Common myeloid progenitor, CD34-positive (primary cell): ENCODE measurements at regions not wholly inside any gene's neighbourhood (a gene's known extent, or its start where the extent isn't known, plus 50 kb on each side); places are given as distances from the start of the nearest gene placed in this dataset.

Experiments
- CTCF ChIA-PET: fragments of 350-600 bp; sonication (Branson Sonifier 250); formaldehyde crosslinking; loops from one replicate; lab custom pipeline; 2021; ENCODE audit warnings: antibody characterized with exemption; lab: Charles Lee
- POLR2A ChIA-PET: fragments of 350-600 bp; sonication (Branson Sonifier 250); formaldehyde crosslinking; loops from one replicate; lab custom pipeline; 2021; ENCODE audit warnings: antibody characterized with exemption; lab: Charles Lee
- DNase-seq, 3 donors: peaks; one replicate each; pipeline versions ENCODE4 v3.0.0 to v3.0.0-alpha.2; 2013
- H3K27ac ChIP-seq, 2 experiments: 1 replicate in 1 of 2; 2 replicates in 1 of 2; pipeline ENCODE4 v1.7.0; 2013; ENCODE audit warnings: inconsistent platforms in 2 of 2, low read length in 2 of 2, mild to moderate bottlenecking in 2 of 2, low read depth in 1 of 2, moderate library complexity in 1 of 2; ENCODE audit not compliant: severe bottlenecking in 2 of 2, insufficient read depth in 1 of 2, poor library complexity in 1 of 2
- H3K27me3 ChIP-seq, 5 experiments: replicated peaks in 2 of 5; 1 replicate in 3 of 5; 2 replicates in 2 of 5; pipeline versions ENCODE4 v1.6.1 to v1.7.0; 2013; ENCODE audit warnings: low read length in 4 of 5, mild to moderate bottlenecking in 2 of 5, moderate library complexity in 2 of 5, inconsistent platforms in 1 of 5; ENCODE audit not compliant: insufficient read depth in 5 of 5, control insufficient read depth in 4 of 5
- H3K36me3 ChIP-seq, 4 experiments: 1 replicate in 2 of 4; 2 replicates in 2 of 4; pipeline versions ENCODE4 v1.6.1 to v1.7.0; 2013; ENCODE audit warnings: low read length in 3 of 4, control low read depth in 1 of 4, mild to moderate bottlenecking in 1 of 4; ENCODE audit not compliant: control insufficient read depth in 4 of 4, insufficient read depth in 4 of 4
- H3K4me1 ChIP-seq, 4 experiments: 1 replicate in 3 of 4; 2 replicates in 1 of 4; pipeline versions ENCODE4 v1.6.1 to v1.7.1; 2013; ENCODE audit warnings: low read length in 3 of 4, mild to moderate bottlenecking in 3 of 4, control low read depth in 1 of 4, inconsistent platforms in 1 of 4, moderate library complexity in 1 of 4; ENCODE audit not compliant: control insufficient read depth in 4 of 4, insufficient read depth in 4 of 4; ENCODE audit errors: control extremely low read depth in 1 of 4
- H3K4me3 ChIP-seq, 7 experiments: 1 replicate in 4 of 7; 2 replicates in 3 of 7; pipeline versions ENCODE4 v1.5.1 to v1.7.0; 2013; ENCODE audit warnings: mild to moderate bottlenecking in 7 of 7, low read length in 6 of 7, moderate library complexity in 6 of 7, inconsistent platforms in 2 of 7, low read depth in 2 of 7, control low read depth in 1 of 7; ENCODE audit not compliant: insufficient read depth in 4 of 7, control insufficient read depth in 1 of 7; ENCODE audit errors: extremely low read depth in 1 of 7
- H3K9me3 ChIP-seq, 5 experiments: 1 replicate in 4 of 5; 2 replicates in 1 of 5; pipeline versions ENCODE4 v1.6.1 to v1.7.1; 2013; ENCODE audit warnings: low read length in 4 of 5, mild to moderate bottlenecking in 2 of 5, inconsistent platforms in 1 of 5, low read depth in 1 of 5, moderate library complexity in 1 of 5; ENCODE audit not compliant: control insufficient read depth in 4 of 5, insufficient read depth in 2 of 5; ENCODE audit errors: control extremely low read depth in 1 of 5
- WGBS: methylation state at CpG from one replicate; pipeline ENCODE4 v1.1.5; 2013; ENCODE audit not compliant: insufficient coverage; 5-methylcytosine and 5-hydroxymethylcytosine counted together

DNA sequence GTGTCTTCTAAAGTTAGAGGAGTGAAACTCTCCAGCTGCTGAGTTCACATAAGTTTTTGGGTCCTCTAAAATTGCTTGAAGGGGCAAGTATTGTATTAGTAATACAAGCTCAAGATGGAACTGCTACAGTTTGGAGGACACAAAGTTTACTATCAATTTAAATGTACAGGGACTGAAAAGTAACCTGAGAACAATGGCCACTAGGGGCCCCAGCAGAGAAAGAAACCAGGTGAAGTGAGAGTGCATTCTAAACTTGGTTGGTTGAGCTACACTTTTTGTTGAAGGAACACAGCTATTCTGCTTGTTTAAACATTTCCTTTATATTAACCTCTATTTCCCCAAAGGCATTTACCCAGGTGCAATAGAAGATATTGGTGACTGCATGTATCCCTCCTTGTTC, 755.5 kb downstream of the GBE1 start:
- no peaks in the 10 kb centered on the region for H3K27me3 ChIP-seq
- ChIA-PET CTCF (no interaction called here), POLR2A (no interaction called here)
- no peak for DNase-seq
- H3K9me3 ChIP-seq, result no peaks in the 10 kb centered on the region
- no peaks in the 10 kb centered on the region for H3K4me1 ChIP-seq
- H3K4me3 ChIP-seq, result no peak overlapping the region
- no peak overlapping the region for H3K27ac ChIP-seq
- H3K36me3 ChIP-seq, result no peaks in the 10 kb centered on the region

DNA sequence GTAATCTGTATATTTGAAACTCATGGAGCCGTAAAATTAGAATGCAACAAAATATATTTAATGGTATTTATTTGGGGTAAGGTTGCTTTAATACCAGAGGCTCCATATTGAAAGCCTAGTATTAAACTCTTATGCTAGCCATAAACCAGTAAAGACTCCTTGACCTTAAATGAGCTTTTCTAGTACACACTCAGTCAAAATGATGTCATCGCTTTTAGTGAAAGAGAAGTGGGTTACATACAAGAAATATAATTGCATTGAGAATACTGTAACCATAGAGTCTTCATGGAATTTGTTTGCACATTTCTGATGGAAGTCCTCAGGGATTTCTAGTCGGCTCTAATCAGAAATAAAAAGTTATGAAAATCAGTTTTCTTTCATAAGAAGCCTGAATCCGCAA, 757.6 kb downstream of the GBE1 start:
- Histone ChIP-seq H3K27me3 (no peaks in the 10 kb centered on the region), H3K4me3 (no peak overlapping the region), H3K4me1 (no peaks in the 10 kb centered on the region), H3K9me3 (no peaks in the 10 kb centered on the region), H3K27ac (no peak overlapping the region), H3K36me3 (no peaks in the 10 kb centered on the region)
- ChIA-PET CTCF (no interaction called here), POLR2A (no interaction called here)
- 100% methylated on average over 1 of the region's 4 CpGs for WGBS
- no peak for DNase-seq

- ChIA-PET POLR2A (no interaction called here), CTCF (no interaction called here)
- H3K9me3 ChIP-seq, result no peaks in the 10 kb centered on the region
- H3K27ac ChIP-seq, result no peak overlapping the region
- H3K36me3 ChIP-seq, result no peaks in the 10 kb centered on the region
- no peaks in the 10 kb centered on the region for H3K4me1 ChIP-seq
- 0% methylated on average over 1 of the region's 1 CpG for WGBS
- no peak for DNase-seq
- H3K4me3 ChIP-seq, result no peak overlapping the region
- no peaks in the 10 kb centered on the region for H3K27me3 ChIP-seq
These were observed 758.3 kb downstream of the GBE1 start for GRCh38 chr3:81003008-81003645.

DNA sequence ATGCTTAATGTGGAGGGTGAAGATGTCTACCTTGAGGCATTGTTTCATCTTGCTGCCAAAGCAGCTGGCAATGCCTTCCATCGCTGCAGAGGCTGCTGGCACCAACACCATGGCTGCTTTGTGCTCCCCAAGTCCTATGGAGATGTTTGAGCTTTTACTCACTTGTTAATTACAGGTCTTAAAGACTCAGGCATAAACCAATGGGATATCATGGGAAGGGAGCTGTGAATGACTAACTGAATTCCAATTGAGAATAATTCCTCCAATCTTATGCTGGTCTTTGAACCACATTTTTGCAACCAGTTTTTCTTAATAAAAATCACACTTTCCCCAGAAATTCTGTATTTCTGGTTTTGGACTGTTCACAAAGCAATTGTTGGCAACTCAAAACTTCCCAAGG, 762.0 kb downstream of the GBE1 start:
- DNase-seq, result no peak
- H3K27me3 ChIP-seq, result no peaks in the 10 kb centered on the region
- 100% methylated on average over 1 of the region's 1 CpG for WGBS
- no peak overlapping the region for H3K27ac ChIP-seq
- no peaks in the 10 kb centered on the region for H3K36me3 ChIP-seq
- CTCF ChIA-PET, result no interaction called here
- H3K4me1 ChIP-seq, result no peaks in the 10 kb centered on the region
- no peaks in the 10 kb centered on the region for H3K9me3 ChIP-seq
- H3K4me3 ChIP-seq, result no peak overlapping the region
- POLR2A ChIA-PET, result no interaction called here

- no CpG with 5 or more reads among the region's 2 CpGs for WGBS
- H3K9me3 ChIP-seq, result no peaks in the 10 kb centered on the region
These were observed 763.4 kb downstream of the GBE1 start for GRCh38 chr3:80998022-80998421.

DNA sequence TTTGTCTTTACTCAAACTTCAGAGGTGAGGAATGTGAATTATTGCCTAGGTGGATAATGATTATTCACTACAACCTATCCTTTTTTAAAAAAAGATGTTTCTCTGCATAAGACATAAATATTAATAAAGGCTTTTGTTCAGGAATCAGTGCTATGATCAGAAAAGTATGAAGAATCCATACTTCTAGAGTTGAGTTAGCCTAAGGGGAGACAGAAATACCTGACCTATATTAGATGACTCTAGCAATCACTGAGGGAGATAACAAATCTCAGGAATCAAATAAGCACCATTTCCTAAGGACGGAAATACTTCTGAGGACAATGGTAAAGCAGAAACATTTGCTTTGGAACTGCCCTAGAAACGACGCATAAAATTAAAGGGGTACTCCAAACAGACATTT, 763.8 kb downstream of the GBE1 start:
- no CpG with 5 or more reads among the region's 3 CpGs for WGBS
- Histone ChIP-seq H3K27ac (no peak overlapping the region), H3K9me3 (no peaks in the 10 kb centered on the region), H3K27me3 (no peaks in the 10 kb centered on the region), H3K36me3 (no peaks in the 10 kb centered on the region), H3K4me1 (no peaks in the 10 kb centered on the region), H3K4me3 (no peak overlapping the region)
- CTCF ChIA-PET, result no interaction called here
- POLR2A ChIA-PET, result no interaction called here
- no peak for DNase-seq

More at GRCh38 chr3:80998022-80998421, 763.4 kb downstream of the GBE1 start:
- Histone ChIP-seq H3K27ac (no peak overlapping the region), H3K4me3 (no peak overlapping the region), H3K27me3 (no peaks in the 10 kb centered on the region), H3K4me1 (no peaks in the 10 kb centered on the region), H3K36me3 (no peaks in the 10 kb centered on the region)
- ChIA-PET POLR2A (no interaction called here), CTCF (no interaction called here)
- no peak for DNase-seq

DNA sequence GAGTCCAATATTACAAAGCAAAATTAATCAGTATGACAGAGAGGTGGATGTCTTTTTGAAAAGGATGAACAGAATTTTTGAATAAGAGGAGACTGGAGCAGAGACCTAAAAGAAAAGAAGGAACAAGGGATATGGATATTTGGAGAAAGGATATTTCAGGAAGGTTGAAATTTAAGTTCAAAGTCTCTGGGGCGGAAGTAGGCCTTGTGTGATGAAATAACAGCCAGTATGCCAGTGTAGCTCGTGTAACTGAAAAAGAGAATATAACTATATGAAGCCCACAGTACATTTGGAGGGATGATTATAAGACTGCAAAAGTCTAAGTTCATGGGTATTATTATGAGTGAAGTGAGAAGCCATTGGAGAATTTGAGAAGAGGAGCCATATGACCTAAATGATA, 766.7 kb downstream of the GBE1 start:
- Histone ChIP-seq H3K4me3 (no peak overlapping the region), H3K27me3 (no peaks in the 10 kb centered on the region), H3K36me3 (no peaks in the 10 kb centered on the region), H3K27ac (no peak overlapping the region), H3K9me3 (no peaks in the 10 kb centered on the region), H3K4me1 (no peaks in the 10 kb centered on the region)
- ChIA-PET CTCF (no interaction called here), POLR2A (no interaction called here)
- DNase-seq, result no peak
- WGBS, result 91% methylated on average over 2 of the region's 2 CpGs
